ENCODE measurements at regions not wholly inside any gene's neighbourhood (a gene's known extent, or its start where the extent isn't known, plus 50 kb on each side); places are given as distances from the start of the nearest gene placed in this dataset.

DNA sequence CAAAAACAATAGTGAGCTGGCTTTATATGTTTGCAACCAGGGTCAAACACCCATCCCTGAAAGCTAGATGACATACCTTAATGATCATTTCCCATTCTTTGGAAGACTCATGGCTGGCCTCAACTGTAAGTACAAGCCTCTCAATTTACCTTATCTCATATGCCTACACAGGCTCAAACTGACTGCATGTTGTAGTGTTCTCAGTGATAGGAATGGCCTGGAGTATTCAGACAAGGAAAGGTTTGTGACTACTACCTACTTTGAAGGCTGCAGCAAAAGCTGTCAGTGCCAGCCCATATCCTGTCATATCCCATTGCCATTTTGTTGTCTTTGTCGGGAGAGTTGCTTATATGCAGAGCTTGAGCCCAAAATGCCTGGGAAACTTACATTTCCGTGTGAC is 205.2 kb upstream of the MOCS1 start:
- TF ChIP-seq, protein P1, sequence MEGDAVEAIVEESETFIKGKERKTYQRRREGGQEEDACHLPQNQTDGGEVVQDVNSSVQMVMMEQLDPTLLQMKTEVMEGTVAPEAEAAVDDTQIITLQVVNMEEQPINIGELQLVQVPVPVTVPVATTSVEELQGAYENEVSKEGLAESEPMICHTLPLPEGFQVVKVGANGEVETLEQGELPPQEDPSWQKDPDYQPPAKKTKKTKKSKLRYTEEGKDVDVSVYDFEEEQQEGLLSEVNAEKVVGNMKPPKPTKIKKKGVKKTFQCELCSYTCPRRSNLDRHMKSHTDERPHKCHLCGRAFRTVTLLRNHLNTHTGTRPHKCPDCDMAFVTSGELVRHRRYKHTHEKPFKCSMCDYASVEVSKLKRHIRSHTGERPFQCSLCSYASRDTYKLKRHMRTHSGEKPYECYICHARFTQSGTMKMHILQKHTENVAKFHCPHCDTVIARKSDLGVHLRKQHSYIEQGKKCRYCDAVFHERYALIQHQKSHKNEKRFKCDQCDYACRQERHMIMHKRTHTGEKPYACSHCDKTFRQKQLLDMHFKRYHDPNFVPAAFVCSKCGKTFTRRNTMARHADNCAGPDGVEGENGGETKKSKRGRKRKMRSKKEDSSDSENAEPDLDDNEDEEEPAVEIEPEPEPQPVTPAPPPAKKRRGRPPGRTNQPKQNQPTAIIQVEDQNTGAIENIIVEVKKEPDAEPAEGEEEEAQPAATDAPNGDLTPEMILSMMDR (IDR thresholded peaks at IDR 0.05), result no peak
- no peak for TF ChIP-seq POLR2A (IDR thresholded peaks at IDR 0.05)
